Smooth muscle cell (in vitro differentiated cells): ENCODE measurements at regions not wholly inside any gene's neighbourhood (a gene's known extent, or its start where the extent isn't known, plus 50 kb on each side); places are given as distances from the start of the nearest gene placed in this dataset.
"Not testable (repeated sequence)": the region's sequence is repeated elsewhere in the genome, so short reads cannot be mapped to it uniquely, and the experiment has no call there.

Experiments
- DNase-seq: peaks from one replicate; lab custom pipeline; 2025; ENCODE audit not compliant: unreplicated experiment; lab: John Stamatoyannopoulos, UW
- H2AFZ ChIP-seq: fragments of 200-600 bp; sonication (generic); 2 replicates; pipeline ENCODE4 v1.6.0; 2016; ENCODE audit warnings: antibody characterized with exemption, low read depth, mild to moderate bottlenecking
- H3F3A ChIP-seq: fragments of 200-600 bp; sonication (generic); 2 replicates; pipeline ENCODE4 v1.6.0; 2017; ENCODE audit warnings: antibody characterized with exemption, low read depth
- H3K27ac ChIP-seq: fragments of 200-600 bp; sonication (generic); 2 replicates; pipeline ENCODE4 v1.5.1; 2016; ENCODE audit warnings: low read depth, mild to moderate bottlenecking
- H3K27me3 ChIP-seq: fragments of 200-600 bp; sonication (generic); 2 replicates; pipeline ENCODE4 v1.6.1; 2016; ENCODE audit warnings: low read depth, mild to moderate bottlenecking
- H3K36me3 ChIP-seq: fragments of 200-600 bp; sonication (generic); 2 replicates; pipeline ENCODE4 v1.5.1; 2016; ENCODE audit warnings: low read depth
- H3K4me1 ChIP-seq: fragments of 200-600 bp; sonication (generic); 2 replicates; pipeline ENCODE4 v1.5.1; 2016; ENCODE audit warnings: low read depth
- H3K4me2 ChIP-seq: fragments of 200-600 bp; sonication (generic); 2 replicates; pipeline ENCODE4 v1.6.0; 2016; ENCODE audit warnings: mild to moderate bottlenecking
- H3K4me3 ChIP-seq: fragments of 200-600 bp; sonication (generic); 2 replicates; pipeline ENCODE4 v1.5.1; 2016; ENCODE audit warnings: mild to moderate bottlenecking
- H3K79me2 ChIP-seq: fragments of 200-600 bp; sonication (generic); 2 replicates; pipeline ENCODE4 v1.6.0; 2016; ENCODE audit warnings: low read depth, mild to moderate bottlenecking
- H3K9ac ChIP-seq: fragments of 200-600 bp; sonication (generic); 2 replicates; pipeline ENCODE4 v1.6.0; 2016; ENCODE audit warnings: low read depth
- H3K9me3 ChIP-seq: fragments of 200-600 bp; sonication (generic); replicated peaks from 2 replicates; pipeline ENCODE4 v1.5.1; 2016; ENCODE audit warnings: low read depth
- H4K20me1 ChIP-seq: fragments of 200-600 bp; sonication (generic); 2 replicates; pipeline ENCODE4 v1.6.0; 2016; ENCODE audit warnings: low read depth
- WGBS: methylation state at CpG from one replicate; pipeline ENCODE4 v1.1.7; 2016; ENCODE audit warnings: low lambda C conversion rate; 5-methylcytosine and 5-hydroxymethylcytosine counted together
- TF ChIP-seq, protein P1 (sequence below): fragments of 200-600 bp; sonication (generic); IDR thresholded peaks from 2 replicates; pipeline ENCODE4 v1.5.1; 2017; ENCODE audit warnings: borderline replicate concordance, mild to moderate bottlenecking, antibody characterized with exemption; ENCODE audit not compliant: insufficient read depth, poor library complexity, severe bottlenecking

DNA sequence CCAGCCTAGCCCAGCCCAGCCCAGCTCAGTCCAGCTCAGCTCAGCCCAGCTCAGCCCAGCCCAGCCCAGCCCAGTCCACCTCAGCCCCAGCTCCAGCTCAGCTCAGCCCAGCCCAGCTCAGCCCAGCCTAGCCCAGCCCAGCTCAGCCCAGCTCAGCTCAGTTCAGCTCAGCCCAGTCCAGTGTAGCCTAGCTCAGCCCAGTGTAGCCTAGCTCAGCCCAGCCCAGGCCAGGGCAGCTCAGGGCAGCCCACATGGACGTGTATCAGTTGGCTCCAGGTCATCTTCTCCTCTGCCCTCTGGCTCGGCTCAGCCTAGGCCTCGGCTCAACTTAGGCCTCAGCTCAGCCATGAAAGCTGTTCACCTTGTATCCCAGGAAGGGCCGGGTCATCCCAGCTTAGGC is 64.7 kb downstream of the TMEM121 start:
- Histone ChIP-seq H3K9ac (no peak overlapping the region), H3K27me3 (no peaks in the 10 kb centered on the region), H3K4me2 (no peak overlapping the region), H3K79me2 (no peaks in the 10 kb centered on the region), H3F3A (no peaks in the 10 kb centered on the region), H2AFZ (no peak overlapping the region), H4K20me1 (no peaks in the 10 kb centered on the region), H3K4me1 (no peaks in the 10 kb centered on the region), H3K9me3 (no peaks in the 10 kb centered on the region), H3K36me3 (no peaks in the 10 kb centered on the region), H3K4me3 (no peak overlapping the region), H3K27ac (no peak overlapping the region)
- TF ChIP-seq, protein P1, sequence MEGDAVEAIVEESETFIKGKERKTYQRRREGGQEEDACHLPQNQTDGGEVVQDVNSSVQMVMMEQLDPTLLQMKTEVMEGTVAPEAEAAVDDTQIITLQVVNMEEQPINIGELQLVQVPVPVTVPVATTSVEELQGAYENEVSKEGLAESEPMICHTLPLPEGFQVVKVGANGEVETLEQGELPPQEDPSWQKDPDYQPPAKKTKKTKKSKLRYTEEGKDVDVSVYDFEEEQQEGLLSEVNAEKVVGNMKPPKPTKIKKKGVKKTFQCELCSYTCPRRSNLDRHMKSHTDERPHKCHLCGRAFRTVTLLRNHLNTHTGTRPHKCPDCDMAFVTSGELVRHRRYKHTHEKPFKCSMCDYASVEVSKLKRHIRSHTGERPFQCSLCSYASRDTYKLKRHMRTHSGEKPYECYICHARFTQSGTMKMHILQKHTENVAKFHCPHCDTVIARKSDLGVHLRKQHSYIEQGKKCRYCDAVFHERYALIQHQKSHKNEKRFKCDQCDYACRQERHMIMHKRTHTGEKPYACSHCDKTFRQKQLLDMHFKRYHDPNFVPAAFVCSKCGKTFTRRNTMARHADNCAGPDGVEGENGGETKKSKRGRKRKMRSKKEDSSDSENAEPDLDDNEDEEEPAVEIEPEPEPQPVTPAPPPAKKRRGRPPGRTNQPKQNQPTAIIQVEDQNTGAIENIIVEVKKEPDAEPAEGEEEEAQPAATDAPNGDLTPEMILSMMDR = no peak
- DNase-seq = no peak
- 78% methylated on average over 4 of the region's 4 CpGs for WGBS

DNA sequence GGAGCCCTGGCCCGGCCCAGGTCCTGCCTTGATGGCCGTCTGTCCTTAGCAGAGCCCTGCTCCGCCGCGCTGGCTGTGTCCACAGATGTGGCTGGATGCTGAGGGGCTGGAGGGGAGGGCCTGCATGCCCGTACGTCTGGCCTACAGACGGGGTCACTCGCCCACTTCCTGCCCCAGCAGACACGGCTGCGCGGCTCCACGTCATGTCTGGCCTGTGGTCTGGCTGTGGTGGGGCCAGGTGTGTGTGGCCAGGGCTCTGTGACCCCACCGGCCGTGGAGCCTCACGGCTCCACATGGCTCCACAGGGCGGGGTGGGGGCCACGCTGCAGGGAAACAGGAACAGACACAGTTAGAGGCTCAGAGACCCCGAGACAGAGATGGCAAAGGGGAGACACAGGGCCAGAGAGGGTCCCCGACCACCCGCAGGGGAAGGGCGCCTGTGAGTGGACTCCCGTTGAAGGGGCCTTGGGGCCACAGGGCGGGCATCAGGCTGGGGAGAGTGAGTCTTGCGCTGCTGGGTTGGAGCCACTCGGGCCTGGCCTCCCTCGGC is 65.5 kb downstream of the TMEM121 start:
- H3K9me3 ChIP-seq, H3K9ac ChIP-seq, H3K4me1 ChIP-seq, H2AFZ ChIP-seq, H3K27me3 ChIP-seq, H3F3A ChIP-seq, H3K27ac ChIP-seq, H3K36me3 ChIP-seq, H3K4me2 ChIP-seq, H3K4me3 ChIP-seq, H3K79me2 ChIP-seq, H4K20me1 ChIP-seq, DNase-seq: not testable (repeated sequence)
- 88% methylated on average over 23 of the region's 27 CpGs for WGBS

DNA sequence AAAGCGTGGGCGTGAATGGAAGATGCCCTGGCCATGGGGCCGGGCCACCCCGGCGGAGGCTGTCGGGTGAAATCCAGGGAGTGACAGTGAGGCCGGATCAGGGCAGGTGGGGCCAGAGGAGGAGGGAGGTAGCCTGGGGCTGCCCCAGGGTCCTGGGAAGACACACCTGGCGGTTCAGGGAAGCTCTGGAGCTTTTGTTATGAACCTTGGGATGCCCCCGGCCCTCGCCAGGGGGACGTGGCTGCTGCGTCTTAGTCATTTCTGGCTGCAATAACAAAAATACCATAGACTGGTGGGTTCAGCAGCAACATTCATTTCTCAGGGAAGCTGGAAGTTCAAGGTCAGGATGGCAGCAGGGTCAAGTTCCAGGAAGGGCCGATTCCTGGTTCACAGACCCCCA is 66.3 kb downstream of the TMEM121 start:
- not testable (repeated sequence) for H3K9ac ChIP-seq, H3K4me2 ChIP-seq, H3K36me3 ChIP-seq, H3F3A ChIP-seq, H3K4me1 ChIP-seq, H2AFZ ChIP-seq, H3K4me3 ChIP-seq, H3K79me2 ChIP-seq, H4K20me1 ChIP-seq, H3K9me3 ChIP-seq, H3K27ac ChIP-seq, H3K27me3 ChIP-seq, DNase-seq
- 71% methylated on average over 6 of the region's 13 CpGs for WGBS

DNA sequence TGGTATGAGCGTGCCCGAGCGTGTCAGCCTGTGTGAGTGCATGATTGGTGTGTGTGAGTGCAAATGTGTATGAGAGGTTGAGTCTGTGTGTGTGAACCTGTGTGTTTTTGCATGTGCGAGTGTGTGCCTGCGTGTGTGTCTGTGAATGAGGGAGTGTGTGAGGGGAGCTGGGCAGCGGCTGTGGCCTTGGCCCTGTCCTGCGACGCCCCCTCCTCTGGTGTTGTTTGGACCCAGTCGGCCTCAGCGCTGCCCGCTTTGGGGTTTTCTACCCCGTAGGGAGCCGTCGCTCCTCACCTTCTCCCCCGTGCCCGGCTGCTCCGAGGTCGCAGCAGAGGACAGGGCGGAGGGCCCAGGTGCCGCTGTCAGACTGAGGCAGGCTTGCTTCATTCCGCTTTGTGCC is 69.0 kb downstream of the TMEM121 start:
- not testable (repeated sequence) for H3K27me3 ChIP-seq, H3K4me2 ChIP-seq, DNase-seq, H3K9ac ChIP-seq, H3K36me3 ChIP-seq, H4K20me1 ChIP-seq, H3K79me2 ChIP-seq, H2AFZ ChIP-seq, H3K9me3 ChIP-seq, H3K4me3 ChIP-seq, H3F3A ChIP-seq, H3K27ac ChIP-seq, H3K4me1 ChIP-seq
- 91% methylated on average over 16 of the region's 21 CpGs for WGBS

- not testable (repeated sequence) for DNase-seq, H3K27me3 ChIP-seq, H3K9me3 ChIP-seq, H3K4me1 ChIP-seq, H3K36me3 ChIP-seq, H2AFZ ChIP-seq, H3K4me3 ChIP-seq, H3K9ac ChIP-seq, H4K20me1 ChIP-seq, H3K27ac ChIP-seq, H3K79me2 ChIP-seq, H3F3A ChIP-seq, H3K4me2 ChIP-seq
- 50% methylated on average over 6 of the region's 6 CpGs for WGBS
Observed at GRCh38 chr14:105596374-105596773, 70.0 kb downstream of the TMEM121 start.

DNA sequence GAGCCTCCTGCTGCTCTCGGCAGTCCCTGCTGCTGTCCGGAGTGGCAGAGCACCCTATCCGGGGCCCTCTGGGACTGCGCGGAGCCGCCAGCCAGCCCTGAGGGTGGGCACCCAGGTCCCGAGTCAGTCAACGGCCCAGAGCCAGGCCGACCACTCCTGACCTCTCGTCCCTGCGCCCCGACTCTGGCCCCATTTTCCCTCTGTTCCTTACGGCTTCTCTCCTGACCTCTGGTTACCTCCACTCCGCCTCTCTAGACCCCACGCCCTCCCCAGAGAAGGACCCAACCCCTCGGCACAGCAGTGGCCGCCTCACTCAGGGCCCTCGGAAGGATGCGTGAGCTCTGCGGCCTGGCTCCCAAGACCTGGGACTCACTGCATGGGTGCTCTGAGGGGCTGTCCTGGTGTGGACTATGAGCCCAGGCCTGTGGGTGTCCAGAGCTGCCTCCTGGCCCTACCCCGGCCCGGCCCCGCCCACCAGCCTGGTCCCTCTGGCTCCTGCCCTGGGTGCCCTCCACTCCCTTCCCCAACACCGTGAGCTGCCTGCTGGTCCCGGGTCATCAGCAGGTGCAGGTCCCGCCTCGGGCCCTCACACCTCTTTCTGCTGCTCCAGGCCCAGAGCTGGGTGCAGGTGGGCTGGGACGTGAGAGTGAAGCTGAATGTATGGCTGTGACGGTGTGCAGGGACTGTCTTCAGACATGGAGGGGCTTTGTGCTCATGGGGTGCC is 71.8 kb downstream of the TMEM121 start:
- WGBS = 95% methylated on average over 19 of the region's 29 CpGs
- H3K27me3 ChIP-seq, H2AFZ ChIP-seq, H3K9ac ChIP-seq, H3K4me1 ChIP-seq, H3K27ac ChIP-seq, DNase-seq, H3K36me3 ChIP-seq, H4K20me1 ChIP-seq, H3K4me3 ChIP-seq, H3F3A ChIP-seq, H3K9me3 ChIP-seq, H3K4me2 ChIP-seq, H3K79me2 ChIP-seq: not testable (repeated sequence)

GRCh38 chr14:105598925-105599586 is 72.7 kb downstream of the TMEM121 start:
- not testable (repeated sequence) for H3K4me2 ChIP-seq, H3F3A ChIP-seq, H3K27ac ChIP-seq, H3K4me1 ChIP-seq, H3K9ac ChIP-seq, H4K20me1 ChIP-seq, H3K79me2 ChIP-seq, H2AFZ ChIP-seq, H3K4me3 ChIP-seq, DNase-seq, H3K9me3 ChIP-seq, H3K27me3 ChIP-seq, H3K36me3 ChIP-seq
- WGBS = 82% methylated on average over 17 of the region's 26 CpGs
